HCT116 (cell line): ENCODE measurements at regions not wholly inside any gene's neighbourhood (a gene's known extent, or its start where the extent isn't known, plus 50 kb on each side); places are given as distances from the start of the nearest gene placed in this dataset.

ENCODE experiments used
- ATAC-seq: fragments of 200-7000 bp; cut with Tn5 transposase; 2 replicates; pipeline ENCODE4 v1.9.1; 2020; ENCODE audit warnings: mild to moderate bottlenecking, moderate library complexity
- BruUV-seq: library from RNA; stranded (reverse); fragments of 400-500 nt; replicated peaks from 2 replicates; lab custom pipeline; 2021; lab: Mats Ljungman, UMichigan
- CTCF ChIA-PET: fragments of 300-600 bp; sonication (Branson Sonifier 250); formaldehyde crosslinking; loops from one replicate; lab custom pipeline; 2021; ENCODE audit warnings: antibody characterized with exemption; lab: Charles Lee
- POLR2A ChIA-PET: fragments of 300-600, 350-600 bp; sonication (Branson Sonifier 250); formaldehyde crosslinking; loops from one replicate; lab custom pipeline; 2021; ENCODE audit warnings: antibody characterized with exemption; lab: Charles Lee
- RAD21 ChIA-PET, 2 experiments: fragments of 300-600 bp; sonication (Branson Sonifier 250); formaldehyde crosslinking; loops; one replicate each; lab custom pipeline; 2023; ENCODE audit warnings: low total read pairs in 2 of 2; ENCODE audit not compliant: uncharacterized antibody in 2 of 2, unreplicated experiment in 2 of 2, low non-redundant PET in 1 of 2; lab: Charles Lee
- DNase-seq: peaks from one replicate; pipeline ENCODE4 v3.0.0-alpha.2; 2010; ENCODE audit warnings: low read depth, low spot score
- H2AFZ ChIP-seq: fragments of 200-600 bp; shearing (Covaris generic), sonication (generic); 2 replicates; pipeline ENCODE4 v1.6.1; 2017; ENCODE audit warnings: low read depth, mixed run types, mixed read lengths, antibody characterized with exemption, low read length; ENCODE audit not compliant: poor library complexity, severe bottlenecking
- H3K27ac ChIP-seq: 2 replicates; pipeline ENCODE4 v1.5.1; 2012; ENCODE audit warnings: low read depth, low read length
- H3K27me3 ChIP-seq: fragments of 200-600 bp; sonication (generic); 2 replicates; pipeline ENCODE4 v1.6.1; 2016; ENCODE audit warnings: mixed run types, low read length, mixed read lengths; ENCODE audit not compliant: insufficient read depth
- H3K36me3 ChIP-seq, 2 experiments: fragments of 200-500 bp in 1 of 2; fragments of 200-600 bp in 1 of 2; sonication (Bioruptor generic) in 1 of 2; sonication (generic) in 1 of 2; 2 replicates each; pipeline versions ENCODE4 v1.5.1 to v1.6.1; 2014 to 2016; ENCODE audit warnings: low read length in 2 of 2, inconsistent platforms in 1 of 2, mixed read lengths in 1 of 2, mixed run types in 1 of 2; ENCODE audit not compliant: insufficient read depth in 2 of 2, control insufficient read depth in 1 of 2
- H3K4me1 ChIP-seq, 2 experiments: fragments of 200-600 bp in 1 of 2; sonication (generic) in 1 of 2; 2 replicates each; pipeline versions ENCODE4 v1.5.1 to v1.6.1; 2012 to 2017; ENCODE audit warnings: low read length in 2 of 2, inconsistent platforms in 1 of 2, mild to moderate bottlenecking in 1 of 2, mixed read lengths in 1 of 2, mixed run types in 1 of 2, moderate library complexity in 1 of 2; ENCODE audit not compliant: insufficient read depth in 2 of 2, control insufficient read depth in 1 of 2
- H3K4me2 ChIP-seq: fragments of 200-600 bp; sonication (generic); 2 replicates; pipeline ENCODE4 v1.6.1; 2017; ENCODE audit warnings: mixed run types, low read length, mixed read lengths
- H3K4me3 ChIP-seq, 2 experiments: fragments of 200-600 bp in 1 of 2; sonication (generic) in 1 of 2; replicated peaks in 1 of 2; 2 replicates each; pipeline ENCODE4 v1.5.1; 2011 to 2016; ENCODE audit warnings: low read length in 2 of 2, control low read depth in 1 of 2, low read depth in 1 of 2, mild to moderate bottlenecking in 1 of 2, mixed read lengths in 1 of 2, mixed run types in 1 of 2
- H3K79me2 ChIP-seq: fragments of 200-600 bp; sonication (generic); 2 replicates; pipeline ENCODE4 v1.6.1; 2017; ENCODE audit warnings: mild to moderate bottlenecking, mixed run types, low read length, moderate library complexity, mixed read lengths; ENCODE audit not compliant: insufficient read depth
- H3K9ac ChIP-seq: fragments of 200-600 bp; sonication (generic); 2 replicates; pipeline ENCODE4 v1.6.1; 2016; ENCODE audit warnings: low read length, mixed read lengths
- H3K9me2 ChIP-seq: fragments of 200-600 bp; sonication (generic), shearing (Covaris generic); 2 replicates; pipeline ENCODE4 v1.6.1; 2017; ENCODE audit warnings: mixed run types, mild to moderate bottlenecking, moderate library complexity; ENCODE audit not compliant: insufficient read depth
- H3K9me3 ChIP-seq, 2 experiments: fragments of 200-500 bp in 1 of 2; fragments of 200-600 bp in 1 of 2; sonication (Bioruptor generic) in 1 of 2; sonication (generic) in 1 of 2; 2 replicates each; pipeline ENCODE4 v1.6.1; 2014 to 2017; ENCODE audit warnings: low read length in 2 of 2, mixed read lengths in 2 of 2, inconsistent platforms in 1 of 2, low read depth in 1 of 2, mild to moderate bottlenecking in 1 of 2, mixed run types in 1 of 2, moderate library complexity in 1 of 2; ENCODE audit not compliant: control insufficient read depth in 1 of 2, insufficient read depth in 1 of 2
- H4K20me1 ChIP-seq: fragments of 200-600 bp; sonication (generic), shearing (Covaris generic); 2 replicates; pipeline ENCODE4 v1.6.1; 2017; ENCODE audit warnings: mixed run types, mild to moderate bottlenecking, moderate library complexity; ENCODE audit not compliant: insufficient read depth
- CEBPB ChIP-seq: IDR thresholded peaks from 2 replicates; pipeline ENCODE4 v1.6.1; 2012; ENCODE audit warnings: low read depth
- EGR1 ChIP-seq: IDR thresholded peaks from 2 replicates; pipeline ENCODE4 v1.6.1; 2012; ENCODE audit warnings: low read depth
- EZH2 ChIP-seq: fragments of 200-600 bp; sonication (generic); IDR thresholded peaks from 2 replicates; pipeline ENCODE4 v1.6.1; 2017; ENCODE audit warnings: antibody characterized with exemption, mixed run types
- FOSL1 ChIP-seq: IDR thresholded peaks from 2 replicates; pipeline ENCODE4 v1.6.1; 2012; ENCODE audit warnings: low read depth
- POLR2A ChIP-seq: IDR thresholded peaks from 2 replicates; pipeline ENCODE4 v1.7.0; 2011; ENCODE audit warnings: borderline replicate concordance; ENCODE audit not compliant: insufficient read depth, insufficient read length; ENCODE audit errors: extremely low read depth
- RAD21 ChIP-seq: IDR thresholded peaks from 2 replicates; pipeline ENCODE4 v1.6.1; 2012; ENCODE audit warnings: low read depth, mild to moderate bottlenecking
- SIN3A ChIP-seq: IDR thresholded peaks from 2 replicates; pipeline ENCODE4 v1.6.1; 2012; ENCODE audit warnings: low read depth
- SRF ChIP-seq: IDR thresholded peaks from 2 replicates; pipeline ENCODE4 v1.6.1; 2012; ENCODE audit warnings: low read depth
- TCF7L2 ChIP-seq: IDR thresholded peaks from 2 replicates; pipeline ENCODE4 v1.7.0; 2011; ENCODE audit warnings: borderline replicate concordance, inconsistent platforms; ENCODE audit not compliant: insufficient read depth, insufficient read length; ENCODE audit errors: extremely low read depth
- YY1 ChIP-seq: IDR thresholded peaks from 2 replicates; pipeline ENCODE4 v1.6.1; 2011; ENCODE audit warnings: low read length, low read depth, moderate library complexity, mild to moderate bottlenecking; ENCODE audit not compliant: insufficient replicate concordance; ENCODE audit errors: extremely low read depth
- ZFX ChIP-seq: fragments of 450-650 bp; IDR thresholded peaks from 2 replicates; pipeline ENCODE4 v1.6.1; 2017
- ZNF274 ChIP-seq: fragments of 200-500 bp; sonication (Bioruptor generic); IDR thresholded peaks from 2 replicates; pipeline ENCODE4 v1.6.1; 2014; ENCODE audit warnings: mild to moderate bottlenecking, low read depth, low read length, inconsistent platforms
- intact Hi-C: fragments of 100-400 bp; cut with micrococcal nuclease; formaldehyde crosslinking; loops from 2 replicates; pipeline ENCODE4 v1.10.0; 2022
- TF ChIP-seq, protein P1 (sequence below): IDR thresholded peaks from 2 replicates; pipeline ENCODE4 v1.6.1; 2011; ENCODE audit warnings: mild to moderate bottlenecking, low read length, moderate library complexity; ENCODE audit not compliant: insufficient replicate concordance; ENCODE audit errors: extremely low read depth
- TF ChIP-seq, protein P2 (sequence below): IDR thresholded peaks from 2 replicates; pipeline ENCODE4 v1.6.1; 2012
- TF ChIP-seq, protein P3 (sequence below): IDR thresholded peaks from 2 replicates; pipeline ENCODE4 v1.6.1; 2012
- TF ChIP-seq, protein P4 (sequence below): IDR thresholded peaks from 2 replicates; pipeline ENCODE4 v1.6.1; 2012; ENCODE audit warnings: low read depth

DNA sequence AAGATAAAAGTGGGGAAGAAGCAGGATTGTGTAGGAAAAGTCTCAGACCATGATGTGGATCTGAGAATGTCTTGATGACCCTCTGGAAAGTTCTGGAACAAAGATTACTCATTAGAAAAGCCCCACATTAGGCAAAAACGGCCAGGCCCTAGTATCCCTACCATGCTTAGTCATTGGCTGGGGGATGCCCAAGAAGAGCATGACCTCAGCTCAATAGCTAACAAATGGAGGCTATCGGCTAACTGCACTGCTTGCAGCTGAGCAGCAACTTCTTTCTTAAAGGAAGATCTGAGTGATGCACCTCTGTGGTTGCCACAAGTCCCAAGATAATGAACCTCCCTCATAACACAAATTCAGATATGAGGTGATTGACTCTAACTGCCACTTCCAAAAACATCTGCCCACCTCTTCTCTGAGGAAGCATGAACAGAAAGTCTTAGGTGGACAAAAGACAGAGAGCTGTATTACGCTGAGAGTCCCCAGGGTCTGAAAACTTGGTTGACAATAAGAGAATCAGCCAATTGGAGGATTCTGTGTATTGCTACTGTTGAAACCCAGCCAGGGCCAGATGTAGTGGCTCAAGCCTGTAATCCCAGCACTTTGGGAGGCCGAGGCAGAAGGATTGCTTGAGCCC, 64.6 kb upstream of the AK4 start:
- intact Hi-C loops, result no loop called here
- Histone ChIP-seq H3K27me3 (no peaks in the 10 kb centered on the region), H3K9ac (no peak overlapping the region), H3K9me3 (no peaks in the 10 kb centered on the region), H3K4me3 (no peak overlapping the region), H3K27ac (no peak overlapping the region), H3K79me2 (no peaks in the 10 kb centered on the region), H2AFZ (no peak overlapping the region), H4K20me1 (no peaks in the 10 kb centered on the region), H3K9me2 (no peaks in the 10 kb centered on the region), H3K4me2 (no peak overlapping the region), H3K36me3 (no peaks in the 10 kb centered on the region), H3K4me1 (no peaks in the 10 kb centered on the region)
- POLR2A ChIA-PET, result no interaction called here
- RAD21 ChIA-PET, result no interaction called here
- CTCF ChIA-PET, result no interaction called here
- ATAC-seq, result no peak
- no peak for DNase-seq
- TF ChIP-seq, protein P1, sequence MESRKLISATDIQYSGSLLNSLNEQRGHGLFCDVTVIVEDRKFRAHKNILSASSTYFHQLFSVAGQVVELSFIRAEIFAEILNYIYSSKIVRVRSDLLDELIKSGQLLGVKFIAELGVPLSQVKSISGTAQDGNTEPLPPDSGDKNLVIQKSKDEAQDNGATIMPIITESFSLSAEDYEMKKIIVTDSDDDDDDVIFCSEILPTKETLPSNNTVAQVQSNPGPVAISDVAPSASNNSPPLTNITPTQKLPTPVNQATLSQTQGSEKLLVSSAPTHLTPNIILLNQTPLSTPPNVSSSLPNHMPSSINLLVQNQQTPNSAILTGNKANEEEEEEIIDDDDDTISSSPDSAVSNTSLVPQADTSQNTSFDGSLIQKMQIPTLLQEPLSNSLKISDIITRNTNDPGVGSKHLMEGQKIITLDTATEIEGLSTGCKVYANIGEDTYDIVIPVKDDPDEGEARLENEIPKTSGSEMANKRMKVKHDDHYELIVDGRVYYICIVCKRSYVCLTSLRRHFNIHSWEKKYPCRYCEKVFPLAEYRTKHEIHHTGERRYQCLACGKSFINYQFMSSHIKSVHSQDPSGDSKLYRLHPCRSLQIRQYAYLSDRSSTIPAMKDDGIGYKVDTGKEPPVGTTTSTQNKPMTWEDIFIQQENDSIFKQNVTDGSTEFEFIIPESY, result no peak
- BruUV-seq, result no TSS peak

DNA sequence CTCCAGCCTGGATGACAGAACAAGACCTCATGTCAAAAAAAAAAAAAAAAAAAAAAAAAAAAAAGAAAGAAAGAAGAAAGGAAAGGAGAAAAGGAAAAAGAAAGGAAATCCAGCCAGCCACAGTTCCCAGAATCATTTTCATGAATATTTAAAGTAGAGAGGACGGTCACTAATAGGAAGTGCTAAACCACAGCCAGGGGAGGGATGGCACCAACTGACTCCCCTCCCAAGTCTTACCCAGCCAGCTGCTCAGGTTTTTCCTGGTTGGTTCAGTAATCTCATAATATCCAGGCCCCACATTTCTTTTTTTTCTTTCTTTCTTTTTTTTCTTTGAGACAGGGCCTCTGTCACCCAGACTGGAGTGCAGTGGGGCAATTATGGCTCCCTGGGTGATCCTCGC, 63.9 kb upstream of the AK4 start:
- Histone ChIP-seq H3K27ac (no peak overlapping the region), H3K9me2 (no peaks in the 10 kb centered on the region), H3K79me2 (no peaks in the 10 kb centered on the region), H3K4me2 (no peak overlapping the region), H3K9ac (no peak overlapping the region), H3K9me3 (no peaks in the 10 kb centered on the region), H3K36me3 (no peaks in the 10 kb centered on the region), H3K27me3 (no peaks in the 10 kb centered on the region), H4K20me1 (no peaks in the 10 kb centered on the region), H3K4me3 (no peak overlapping the region), H3K4me1 (no peaks in the 10 kb centered on the region), H2AFZ (no peak overlapping the region)
- POLR2A ChIA-PET, result no interaction called here
- no peak for ATAC-seq
- intact Hi-C loops, result no loop called here
- DNase-seq, result no peak
- RAD21 ChIA-PET, result no interaction called here
- CTCF ChIA-PET, result no interaction called here
- BruUV-seq, result no TSS peak
- no peak for TF ChIP-seq EGR1
- TF ChIP-seq TCF7L2, result no peak
- TF ChIP-seq RAD21, result no peak
- no peak for TF ChIP-seq YY1
- TF ChIP-seq CEBPB, result no peak
- TF ChIP-seq ZFX, result no peak
- TF ChIP-seq FOSL1, result no peak
- no peak for TF ChIP-seq EZH2
- TF ChIP-seq, protein P2, sequence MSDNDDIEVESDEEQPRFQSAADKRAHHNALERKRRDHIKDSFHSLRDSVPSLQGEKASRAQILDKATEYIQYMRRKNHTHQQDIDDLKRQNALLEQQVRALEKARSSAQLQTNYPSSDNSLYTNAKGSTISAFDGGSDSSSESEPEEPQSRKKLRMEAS, result no peak
- no peak for TF ChIP-seq ZNF274
- no peak for TF ChIP-seq SIN3A
- TF ChIP-seq SRF, result no peak
- TF ChIP-seq, protein P3, sequence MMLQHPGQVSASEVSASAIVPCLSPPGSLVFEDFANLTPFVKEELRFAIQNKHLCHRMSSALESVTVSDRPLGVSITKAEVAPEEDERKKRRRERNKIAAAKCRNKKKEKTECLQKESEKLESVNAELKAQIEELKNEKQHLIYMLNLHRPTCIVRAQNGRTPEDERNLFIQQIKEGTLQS, result no peak
- TF ChIP-seq, protein P4, sequence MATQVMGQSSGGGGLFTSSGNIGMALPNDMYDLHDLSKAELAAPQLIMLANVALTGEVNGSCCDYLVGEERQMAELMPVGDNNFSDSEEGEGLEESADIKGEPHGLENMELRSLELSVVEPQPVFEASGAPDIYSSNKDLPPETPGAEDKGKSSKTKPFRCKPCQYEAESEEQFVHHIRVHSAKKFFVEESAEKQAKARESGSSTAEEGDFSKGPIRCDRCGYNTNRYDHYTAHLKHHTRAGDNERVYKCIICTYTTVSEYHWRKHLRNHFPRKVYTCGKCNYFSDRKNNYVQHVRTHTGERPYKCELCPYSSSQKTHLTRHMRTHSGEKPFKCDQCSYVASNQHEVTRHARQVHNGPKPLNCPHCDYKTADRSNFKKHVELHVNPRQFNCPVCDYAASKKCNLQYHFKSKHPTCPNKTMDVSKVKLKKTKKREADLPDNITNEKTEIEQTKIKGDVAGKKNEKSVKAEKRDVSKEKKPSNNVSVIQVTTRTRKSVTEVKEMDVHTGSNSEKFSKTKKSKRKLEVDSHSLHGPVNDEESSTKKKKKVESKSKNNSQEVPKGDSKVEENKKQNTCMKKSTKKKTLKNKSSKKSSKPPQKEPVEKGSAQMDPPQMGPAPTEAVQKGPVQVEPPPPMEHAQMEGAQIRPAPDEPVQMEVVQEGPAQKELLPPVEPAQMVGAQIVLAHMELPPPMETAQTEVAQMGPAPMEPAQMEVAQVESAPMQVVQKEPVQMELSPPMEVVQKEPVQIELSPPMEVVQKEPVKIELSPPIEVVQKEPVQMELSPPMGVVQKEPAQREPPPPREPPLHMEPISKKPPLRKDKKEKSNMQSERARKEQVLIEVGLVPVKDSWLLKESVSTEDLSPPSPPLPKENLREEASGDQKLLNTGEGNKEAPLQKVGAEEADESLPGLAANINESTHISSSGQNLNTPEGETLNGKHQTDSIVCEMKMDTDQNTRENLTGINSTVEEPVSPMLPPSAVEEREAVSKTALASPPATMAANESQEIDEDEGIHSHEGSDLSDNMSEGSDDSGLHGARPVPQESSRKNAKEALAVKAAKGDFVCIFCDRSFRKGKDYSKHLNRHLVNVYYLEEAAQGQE, result no peak
- TF ChIP-seq POLR2A, result no peak
